HG03135 (cell line): ENCODE measurements at regions not wholly inside any gene's neighbourhood (a gene's known extent, or its start where the extent isn't known, plus 50 kb on each side); places are given as distances from the start of the nearest gene placed in this dataset.
"Not testable (repeated sequence)": the region's sequence is repeated elsewhere in the genome, so short reads cannot be mapped to it uniquely, and the experiment has no call there.

Experiments
- ATAC-seq: cut with Tn5 transposase; IDR thresholded peaks from one replicate; pipeline ENCODE4 v1.9.1; 2021; ENCODE audit warnings: mild to moderate bottlenecking, moderate library complexity; ENCODE audit not compliant: unreplicated experiment

DNA sequence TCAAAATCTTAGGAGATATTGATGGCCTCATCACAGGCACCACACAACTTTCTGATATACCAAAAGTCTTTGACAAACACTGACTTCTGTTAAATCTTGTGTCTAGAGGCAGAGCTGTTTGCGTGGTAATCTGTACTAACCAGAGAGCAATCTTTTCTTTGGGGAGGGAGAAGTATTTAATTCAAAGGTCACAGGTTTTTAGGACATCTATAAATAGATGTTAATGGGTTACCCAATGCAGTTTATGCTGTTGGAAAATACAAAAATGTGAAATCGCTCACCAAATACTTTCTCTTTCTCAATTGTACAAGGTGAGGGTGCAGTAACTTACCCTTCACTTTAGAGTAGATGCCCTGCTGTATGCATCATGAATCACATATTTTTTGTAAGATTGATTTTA lies 510.5 kb downstream of the NSUN3 start:
- ATAC-seq = no peak

DNA sequence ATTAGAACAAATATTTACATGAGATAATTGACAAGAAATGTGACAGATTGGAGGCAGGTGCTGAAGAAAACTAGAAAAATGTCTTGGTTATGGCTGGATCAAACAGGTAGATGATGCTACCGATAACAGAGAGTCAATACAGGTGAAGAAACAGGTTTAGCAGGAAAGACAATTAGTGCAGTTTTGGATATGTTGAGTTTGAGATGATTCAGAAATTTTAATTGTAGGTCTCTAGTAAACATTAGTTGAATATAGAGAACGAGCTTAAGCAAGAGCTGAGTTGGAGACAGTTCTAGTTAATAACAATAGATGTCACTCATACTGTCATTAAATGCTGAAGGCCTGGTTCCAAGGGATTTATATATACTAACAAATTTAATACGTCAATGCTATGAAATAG lies 524.4 kb downstream of the NSUN3 start:
- no peak for ATAC-seq

DNA sequence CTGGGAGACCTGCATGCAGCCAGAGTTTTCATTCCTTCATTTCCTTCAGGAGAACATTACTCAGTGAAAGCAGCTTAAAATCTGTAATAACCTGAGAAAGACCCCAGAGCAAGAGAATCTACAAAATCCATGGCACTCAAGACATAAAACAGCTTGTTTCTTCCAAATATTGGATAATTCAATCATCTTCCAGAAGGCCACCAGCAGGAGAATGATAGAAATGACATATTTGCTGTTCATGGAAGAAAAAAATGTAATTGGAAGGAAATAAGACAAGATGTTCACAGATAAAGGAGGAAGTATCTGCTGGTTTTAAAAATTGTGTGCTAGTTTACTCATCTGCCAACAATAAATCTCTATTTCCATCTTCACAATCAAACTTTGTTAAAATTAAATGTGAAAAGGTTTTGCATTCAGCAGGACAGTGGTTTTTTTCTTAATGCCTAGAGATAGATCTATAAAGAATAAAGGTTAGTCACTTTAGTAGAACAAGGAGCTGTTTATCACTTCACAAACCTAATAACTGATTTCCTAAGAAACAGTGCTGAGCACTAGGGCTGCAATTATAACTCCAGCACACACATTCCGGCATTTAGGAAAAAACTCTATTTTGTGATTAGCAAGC lies 530.8 kb downstream of the NSUN3 start:
- no peak for ATAC-seq

DNA sequence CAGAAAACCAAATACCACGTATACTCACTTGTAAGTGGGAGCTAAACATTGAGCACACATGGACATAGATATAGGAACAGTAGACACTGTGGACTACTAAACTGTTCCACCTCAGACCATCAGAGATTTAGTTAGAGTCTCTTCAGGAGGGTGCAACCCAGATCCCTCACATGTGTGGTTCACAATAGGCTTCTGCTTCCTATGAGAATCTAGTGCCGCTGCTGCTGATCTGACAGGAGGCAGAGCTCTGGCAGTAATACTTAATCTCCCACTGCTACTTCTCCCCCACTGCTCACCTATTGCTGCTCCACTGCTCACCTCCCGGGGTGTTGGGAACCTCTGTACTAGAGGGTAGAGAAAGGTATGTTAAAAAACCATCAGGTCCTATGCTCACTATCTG lies 533.3 kb downstream of the NSUN3 start:
- no peak for ATAC-seq

DNA sequence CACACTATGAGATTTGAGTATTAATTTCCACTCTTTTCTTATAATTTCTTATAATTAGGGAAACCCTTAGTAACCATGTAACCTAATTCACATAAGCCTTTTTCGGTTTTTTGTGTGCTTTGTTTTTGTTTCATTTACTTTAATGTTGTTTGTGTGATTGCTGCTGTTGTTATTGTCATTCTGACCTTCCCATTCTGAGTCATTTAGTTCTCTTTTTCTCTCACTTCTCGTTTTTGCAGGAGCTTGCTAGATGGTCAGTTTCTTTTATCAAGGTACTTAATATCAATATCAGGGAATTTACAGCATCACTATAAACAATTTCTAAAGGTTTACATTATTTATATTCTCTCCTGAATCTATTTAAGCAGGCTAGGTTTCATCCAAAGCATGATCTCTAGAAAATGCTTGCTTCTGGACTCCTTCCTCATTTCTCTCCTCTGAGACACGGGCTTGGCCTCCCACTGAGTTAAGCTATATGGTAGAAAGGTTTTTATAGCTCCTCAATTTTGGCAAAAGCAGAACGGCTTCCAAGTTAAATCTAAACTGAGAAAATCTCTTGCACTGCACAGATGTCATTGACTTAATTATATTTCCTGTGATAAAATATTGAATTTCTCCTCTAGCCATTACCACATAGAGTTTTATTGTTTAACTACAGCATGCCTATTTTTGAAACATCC lies 534.2 kb downstream of the NSUN3 start:
- no peak for ATAC-seq

DNA sequence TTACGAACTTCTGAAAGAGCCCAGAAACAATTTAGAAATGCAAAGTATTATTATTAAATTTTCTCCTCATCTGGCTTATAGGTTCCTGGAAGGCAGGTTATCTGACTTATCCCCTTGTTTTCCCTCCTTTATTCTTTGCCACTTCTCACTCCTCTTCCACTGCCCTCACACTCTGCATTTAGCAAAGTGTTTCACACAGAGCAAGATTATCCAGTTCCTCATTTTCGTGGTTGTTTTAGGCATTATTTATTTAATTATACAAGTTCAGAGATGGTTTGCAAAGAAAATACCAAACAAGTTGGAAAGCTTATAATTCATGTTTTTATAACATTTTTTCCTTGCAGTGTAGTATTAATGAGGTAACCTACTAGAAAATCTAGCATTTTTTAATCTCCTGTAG lies 544.9 kb downstream of the NSUN3 start:
- ATAC-seq = no peak

DNA sequence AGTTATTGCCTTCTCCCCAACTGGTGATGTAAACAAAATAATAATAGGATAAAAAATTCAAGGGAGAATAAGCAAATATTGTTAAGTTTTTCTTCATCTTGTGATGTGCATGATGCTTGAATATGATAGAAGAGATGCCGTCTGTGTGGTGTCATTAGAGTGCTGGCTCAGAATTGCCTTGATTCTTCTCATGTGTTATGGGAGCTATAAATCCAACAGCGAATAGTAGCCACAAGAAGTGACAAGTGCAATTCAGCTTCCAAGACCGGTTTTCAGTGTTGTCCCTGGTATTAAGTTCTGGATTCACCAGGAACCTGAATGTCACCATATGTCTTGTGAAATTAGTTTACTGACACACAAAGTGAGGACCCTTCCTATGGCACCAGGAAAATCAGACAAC lies 547.0 kb downstream of the NSUN3 start:
- ATAC-seq = no peak

DNA sequence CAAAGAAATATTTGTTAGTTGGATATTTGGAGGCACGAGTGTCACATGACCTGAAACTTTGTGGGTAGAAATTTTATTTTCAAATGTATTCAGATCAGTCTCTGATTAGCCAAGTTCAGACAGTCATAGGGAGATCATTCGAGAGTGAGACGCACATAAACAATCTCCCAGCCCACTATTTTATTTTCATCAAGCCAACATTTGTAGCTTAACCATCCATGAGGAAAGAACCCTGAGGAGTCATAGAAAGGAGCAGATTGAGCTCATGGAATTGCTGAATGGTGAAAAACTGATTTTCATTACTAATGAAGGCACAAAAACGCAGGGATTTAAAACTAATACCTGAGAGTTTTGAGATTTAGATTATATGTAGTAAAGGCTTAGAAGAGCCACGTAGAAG lies 548.7 kb downstream of the NSUN3 start:
- no peak for ATAC-seq

DNA sequence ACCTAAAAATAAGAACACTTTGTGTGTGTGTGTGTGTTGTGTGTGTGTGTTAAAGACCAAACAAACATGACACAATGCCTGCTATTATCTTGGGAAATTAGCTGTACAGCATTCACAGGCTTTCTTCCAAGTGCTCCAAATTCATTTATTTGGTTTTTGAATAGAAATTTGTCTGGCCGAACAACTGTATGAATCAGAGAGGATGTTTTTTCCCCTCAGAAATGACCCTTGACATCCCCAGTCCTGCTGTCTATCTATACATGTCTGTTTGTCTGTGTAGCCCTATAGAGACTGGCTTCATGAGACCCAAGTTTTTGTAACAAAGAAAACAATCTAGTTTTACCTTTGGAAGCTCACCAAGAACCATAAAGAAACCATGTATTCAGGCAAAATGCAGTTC lies 549.8 kb downstream of the NSUN3 start:
- no peak for ATAC-seq

DNA sequence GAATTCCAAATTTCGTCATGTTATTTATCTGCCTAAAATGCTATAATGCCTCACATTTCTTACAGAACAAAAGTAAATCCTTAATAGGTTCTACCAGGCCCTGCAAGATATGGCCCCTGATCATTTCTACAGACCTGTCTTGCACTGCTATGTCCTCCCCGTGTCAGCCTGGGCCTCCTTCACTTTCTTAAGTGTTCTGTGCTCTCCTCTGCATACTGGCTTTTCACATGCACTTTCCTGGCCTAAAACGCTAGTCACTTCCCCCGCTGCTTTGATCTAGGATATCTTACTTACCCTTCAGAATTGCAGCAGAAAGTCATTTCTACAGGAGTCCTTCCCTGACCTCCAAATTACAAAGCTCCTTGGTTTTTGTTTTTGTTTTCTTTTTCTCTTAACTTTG lies 551.3 kb downstream of the NSUN3 start:
- no peak for ATAC-seq

DNA sequence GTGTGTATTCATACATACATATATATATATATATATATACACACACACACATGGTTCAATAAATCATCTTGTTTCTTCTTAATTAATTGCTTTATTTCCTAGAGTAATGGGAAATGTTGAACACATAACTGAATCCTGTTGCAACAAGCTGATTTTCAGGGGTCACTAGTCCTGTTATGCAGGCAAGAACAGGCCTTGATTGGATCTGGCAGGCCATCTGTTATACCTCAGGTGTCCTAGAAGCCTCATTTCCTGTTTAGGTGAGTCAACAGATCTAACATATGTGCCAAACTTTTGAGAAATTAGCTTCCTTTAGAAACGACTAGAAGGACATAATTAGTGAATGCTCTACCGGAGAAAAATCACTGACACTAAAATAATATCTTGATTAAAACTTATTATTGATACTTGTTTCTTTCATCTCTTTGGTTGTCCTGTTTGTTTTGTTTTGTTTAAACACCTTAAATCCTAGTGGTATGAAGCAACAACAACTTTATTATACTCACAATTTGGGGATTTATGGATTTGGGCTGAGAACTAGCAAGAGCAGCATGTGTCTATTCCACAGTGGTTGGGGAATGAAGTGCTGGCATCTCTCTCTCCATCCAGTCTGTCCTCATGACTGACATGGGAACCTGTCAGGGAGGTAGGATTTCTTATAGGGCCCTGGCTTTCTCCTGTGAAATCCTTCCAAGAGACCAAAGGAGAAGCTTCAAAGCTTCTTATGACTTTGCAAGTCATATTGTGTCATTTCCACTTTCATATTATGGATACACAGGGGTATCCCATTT lies 552.6 kb downstream of the NSUN3 start:
- ATAC-seq = no peak

DNA sequence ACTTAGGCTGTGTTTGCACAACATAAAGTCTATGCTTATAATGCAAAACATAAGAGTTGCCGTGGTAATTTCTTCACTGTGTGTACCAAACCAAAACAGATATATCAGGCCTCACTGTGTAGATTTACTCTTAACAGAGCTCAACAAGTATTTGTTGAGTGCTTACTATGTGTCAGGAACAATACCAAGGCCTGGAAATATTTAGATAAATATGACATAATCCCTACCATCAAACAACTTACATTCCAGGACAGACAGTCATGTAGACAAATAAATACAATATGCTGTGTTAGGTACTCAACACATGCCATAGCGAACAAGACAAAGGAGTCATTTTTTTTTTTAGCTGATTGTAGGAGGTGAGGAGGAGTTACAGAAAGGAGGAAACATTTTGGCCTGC lies 554.0 kb downstream of the NSUN3 start:
- ATAC-seq = no peak

DNA sequence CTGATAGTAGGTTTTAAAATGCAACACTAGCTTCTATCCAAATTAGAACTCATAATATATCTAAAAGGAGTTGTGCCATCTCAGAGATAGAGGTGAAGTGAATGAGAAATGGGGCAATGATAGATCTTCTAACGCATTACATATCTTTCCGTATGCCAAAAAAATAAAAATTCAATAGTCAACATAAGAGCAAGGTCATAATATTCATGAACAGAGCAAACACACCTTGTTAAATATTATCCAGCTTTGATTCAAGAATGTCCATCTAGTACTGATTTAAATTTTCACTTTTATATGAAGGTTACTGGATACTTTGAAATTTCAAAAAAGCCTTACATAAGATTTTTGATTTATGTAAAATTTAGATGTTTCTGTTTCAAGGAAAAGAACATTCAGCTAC lies 554.5 kb downstream of the NSUN3 start:
- ATAC-seq = no peak

DNA sequence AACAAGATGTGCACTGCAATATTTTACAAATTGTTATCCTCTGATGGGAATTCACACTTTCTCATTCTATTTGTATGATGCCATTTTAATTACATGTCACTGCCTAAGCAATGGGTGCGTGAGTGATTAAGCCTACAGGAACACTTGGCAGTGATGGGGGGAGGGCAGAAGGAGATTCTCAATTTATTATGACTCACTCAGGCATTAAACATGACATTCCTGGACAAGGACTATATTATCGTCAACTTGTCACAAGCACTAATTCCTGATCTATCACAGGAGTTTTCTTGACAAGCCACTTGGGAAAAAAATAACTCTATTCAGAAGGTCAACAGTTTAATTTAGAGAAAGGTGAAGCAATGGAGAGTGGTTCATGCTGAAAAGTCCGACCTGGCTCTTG lies 556.8 kb downstream of the NSUN3 start:
- no peak for ATAC-seq

DNA sequence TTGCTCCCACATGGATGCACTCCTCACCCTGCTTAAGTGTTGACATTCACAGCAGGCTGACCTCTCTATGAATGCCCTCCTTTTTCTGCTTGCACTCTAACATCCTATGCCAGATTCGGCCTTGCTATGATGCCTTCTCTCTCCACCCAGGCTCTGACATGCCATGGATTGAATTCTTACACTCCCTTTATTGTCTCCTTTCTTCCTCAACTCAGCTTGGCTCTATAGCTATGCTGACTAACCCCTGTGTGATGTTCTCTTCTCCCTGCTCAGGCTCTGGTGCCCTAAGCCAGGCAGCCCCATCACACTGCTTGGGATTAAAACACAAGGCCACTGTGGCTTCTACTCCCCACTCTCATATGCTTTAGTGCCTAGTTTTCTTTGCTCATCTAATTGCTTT lies 563.7 kb downstream of the NSUN3 start:
- no peak for ATAC-seq

DNA sequence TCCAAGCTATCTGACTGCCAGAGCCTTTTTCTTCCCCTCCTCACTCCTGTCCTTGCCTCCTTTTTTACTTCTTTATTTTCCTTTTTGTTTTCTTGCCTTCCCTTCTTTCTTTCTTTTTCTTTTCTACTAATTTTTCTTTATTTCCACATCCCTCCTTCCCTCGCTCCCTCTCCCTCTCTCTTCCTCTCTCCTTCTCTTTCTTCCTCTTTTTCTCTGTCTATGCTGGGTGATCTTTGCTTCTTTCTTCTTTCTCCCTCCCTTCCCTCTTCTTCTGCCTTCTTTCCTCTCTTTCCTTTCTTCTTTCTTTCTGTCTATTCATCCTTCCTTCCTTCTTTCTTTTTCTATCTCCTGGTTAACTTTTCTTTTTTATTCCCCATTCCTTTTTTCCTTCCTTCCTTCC lies 564.8 kb downstream of the NSUN3 start:
- ATAC-seq = no peak

DNA sequence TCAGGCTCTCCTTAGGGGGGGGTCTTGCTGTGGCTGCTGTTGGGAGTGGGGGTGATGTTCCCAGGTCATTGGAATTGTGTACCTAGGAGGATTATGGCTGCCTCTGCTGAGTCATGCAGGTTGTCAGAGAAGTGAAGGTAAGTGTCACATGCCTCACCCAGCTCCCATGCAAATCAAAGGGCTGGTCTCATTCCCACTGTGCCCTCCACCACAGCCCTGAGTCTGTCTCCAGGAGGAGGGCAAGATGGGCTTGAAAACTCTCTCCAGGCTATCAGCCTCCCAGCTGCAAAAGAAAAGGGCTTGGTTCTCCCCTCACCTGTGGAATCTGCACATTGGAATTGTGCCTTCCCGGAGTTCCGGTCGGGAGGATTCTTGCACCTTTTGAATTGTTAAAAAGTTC lies 580.5 kb downstream of the NSUN3 start:
- ATAC-seq = no peak

DNA sequence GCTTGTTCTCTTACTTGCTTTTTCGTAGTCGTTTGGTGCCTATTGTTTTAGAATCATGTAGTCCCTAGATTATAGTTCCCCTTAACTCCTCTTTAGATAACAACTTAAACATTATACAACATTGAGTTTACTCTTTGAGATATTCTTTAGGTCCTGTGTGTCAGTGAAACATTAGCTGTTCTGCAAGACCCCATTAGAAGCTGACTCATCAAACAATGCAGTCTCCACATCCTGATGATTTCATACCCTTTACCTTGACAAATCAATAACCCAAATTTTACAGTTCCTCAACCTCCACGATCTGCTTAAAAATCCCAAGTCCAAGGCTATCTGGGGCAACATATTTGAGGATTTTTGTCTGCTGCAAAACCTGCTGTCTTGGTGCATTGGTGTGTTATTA lies 582.9 kb downstream of the NSUN3 start:
- ATAC-seq = no peak

DNA sequence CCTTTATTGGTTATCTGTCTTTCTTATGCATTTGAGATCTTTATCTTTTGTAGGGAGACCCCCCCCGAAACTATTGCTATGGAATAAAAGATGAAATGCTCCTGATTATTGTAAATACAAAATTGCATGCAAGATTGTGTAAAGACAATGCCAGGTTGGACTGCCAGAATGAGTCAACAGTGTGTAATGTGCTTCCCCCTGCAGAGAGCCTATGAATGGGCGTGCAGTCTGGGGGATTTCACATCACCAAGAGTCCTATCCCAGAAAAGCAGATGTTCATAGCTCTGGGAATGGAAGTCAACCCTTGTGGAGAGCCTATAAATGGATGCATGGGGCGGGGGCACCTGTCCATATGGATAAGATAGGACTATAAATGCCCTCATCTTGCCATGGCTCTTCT lies 584.3 kb downstream of the NSUN3 start:
- no peak for ATAC-seq

DNA sequence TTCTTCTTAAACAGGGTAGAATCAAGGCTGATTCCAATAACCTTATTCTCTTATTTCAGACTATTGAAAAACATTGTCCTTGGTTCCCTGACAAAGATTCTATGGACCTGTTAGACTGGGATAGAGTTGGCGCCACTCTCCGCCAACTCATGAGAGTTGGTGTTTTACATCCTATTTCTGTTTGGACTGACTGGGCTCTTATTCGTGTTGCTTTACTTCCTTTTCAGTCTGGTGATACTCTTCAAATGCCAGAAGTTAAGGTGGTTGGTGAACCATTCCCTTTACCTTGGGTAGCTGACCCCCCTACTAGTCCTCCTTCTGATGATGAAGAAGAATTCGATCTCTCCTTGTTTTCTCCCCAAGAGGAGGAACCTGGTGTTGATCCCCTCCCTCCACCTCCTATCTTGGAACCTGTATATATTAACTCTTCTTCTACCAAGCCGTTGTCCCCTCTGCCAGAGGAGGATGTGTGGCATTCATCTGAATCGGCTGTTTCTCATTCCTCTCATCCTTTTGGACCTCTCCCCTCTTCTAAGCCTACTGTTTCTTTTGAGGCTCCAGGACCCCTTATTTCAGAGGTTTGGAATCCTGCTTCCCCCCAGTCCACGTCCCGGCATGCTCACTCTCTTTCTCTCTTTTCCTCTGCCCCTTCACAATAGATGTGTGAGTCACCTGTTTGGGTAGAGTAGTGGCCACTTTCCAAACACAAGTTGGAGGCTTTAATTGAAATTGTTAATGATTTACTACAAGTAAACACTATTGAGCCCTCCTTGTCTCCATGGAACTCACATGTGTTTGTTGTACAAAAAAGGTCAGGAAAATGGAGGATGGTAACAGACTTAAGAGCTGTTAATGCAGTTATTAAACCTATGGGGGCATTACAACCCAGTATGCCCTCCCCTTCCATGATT lies 585.7 kb downstream of the NSUN3 start:
- not testable (repeated sequence) for ATAC-seq

DNA sequence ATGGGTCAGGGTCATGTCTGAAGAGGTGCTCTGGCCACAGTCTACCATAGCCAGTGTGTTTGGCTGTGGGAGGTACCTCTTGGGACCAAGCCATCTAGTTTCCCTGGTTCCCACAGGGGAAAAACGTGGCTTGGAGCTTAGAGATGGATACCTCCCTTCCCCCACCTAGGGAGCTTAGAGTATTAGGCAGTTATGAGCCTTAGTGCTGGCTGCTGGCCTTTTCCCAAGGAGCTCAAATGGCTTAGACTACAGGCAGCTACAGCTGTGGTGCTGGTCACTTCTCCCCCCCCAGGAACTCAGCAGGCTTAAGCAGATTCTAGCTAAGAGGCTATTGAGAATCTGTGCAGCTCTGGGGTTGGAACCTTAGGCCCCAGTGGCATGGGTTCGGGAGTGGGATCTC lies 591.2 kb downstream of the NSUN3 start:
- no peak for ATAC-seq
